H1 (cell line): ENCODE measurements at regions not wholly inside any gene's neighbourhood (a gene's known extent, or its start where the extent isn't known, plus 50 kb on each side); places are given as distances from the start of the nearest gene placed in this dataset.

Source experiments
- CTCF ChIA-PET: fragments of 300-600 bp; sonication (Branson Sonifier 250); formaldehyde crosslinking; loops from one replicate; lab custom pipeline; 2021; ENCODE audit not compliant: partially characterized antibody; lab: Charles Lee
- POLR2A ChIA-PET: fragments of 300-600 bp; sonication (Branson Sonifier 250); formaldehyde crosslinking; loops from one replicate; lab custom pipeline; 2021; ENCODE audit warnings: inconsistent platforms; ENCODE audit not compliant: partially characterized antibody; lab: Charles Lee
- DNase-seq, 2 experiments: peaks; one replicate each; pipeline versions ENCODE4 v3.0.0 to v3.0.0-alpha.2; 2010 to 2022; ENCODE audit warnings: low spot score in 2 of 2, low read depth in 1 of 2, mixed read lengths in 1 of 2
- FAIRE-seq: peaks from 2 replicates; lab custom pipeline; 2011; peaks lifted over from hg19 to GRCh38; lab: Jason Lieb, UNC
- H2AFZ ChIP-seq: 2 replicates; pipeline ENCODE4 v1.8.1; 2012; ENCODE audit warnings: low read length, inconsistent platforms
- H2AK5ac ChIP-seq: 2 replicates; pipeline ENCODE4 v1.6.1; 2013; ENCODE audit warnings: low read depth, low read length
- H2BK120ac ChIP-seq: replicated peaks from 2 replicates; pipeline ENCODE3; 2013; ENCODE audit warnings: low read depth, low read length, inconsistent platforms
- H2BK12ac ChIP-seq: 2 replicates; pipeline ENCODE4 v1.6.1; 2013; ENCODE audit warnings: low read depth, low read length
- H2BK15ac ChIP-seq: 2 replicates; pipeline ENCODE4 v1.6.1; 2013; ENCODE audit warnings: low read length
- H2BK20ac ChIP-seq: 2 replicates; pipeline ENCODE4 v1.6.1; 2013; ENCODE audit warnings: low read length
- H2BK5ac ChIP-seq: 2 replicates; pipeline ENCODE4 v1.6.1; 2013; ENCODE audit warnings: low read depth, low read length
- H3K14ac ChIP-seq: 2 replicates; pipeline ENCODE4 v1.6.1; 2013; ENCODE audit warnings: inconsistent platforms; ENCODE audit not compliant: insufficient read length
- H3K18ac ChIP-seq: 2 replicates; pipeline ENCODE4 v1.6.1; 2013; ENCODE audit warnings: low read length; ENCODE audit errors: extremely low read depth
- H3K23ac ChIP-seq: 2 replicates; pipeline ENCODE4 v1.6.1; 2013; ENCODE audit warnings: inconsistent platforms; ENCODE audit not compliant: insufficient read length
- H3K23me2 ChIP-seq: 2 replicates; pipeline ENCODE4 v1.6.1; 2013; ENCODE audit warnings: low read depth, low read length
- H3K27ac ChIP-seq: 2 replicates; pipeline ENCODE4 v1.6.1; 2011; ENCODE audit warnings: low read depth, low read length, inconsistent platforms
- H3K27me3 ChIP-seq, 4 experiments: replicated peaks in 1 of 4; 1 replicate in 1 of 4; 2 replicates in 3 of 4; pipeline versions ENCODE4 v1.6.1 to v1.8.1; 2011 to 2013; ENCODE audit warnings: low read length in 3 of 4, mild to moderate bottlenecking in 3 of 4, inconsistent platforms in 2 of 4, mixed read lengths in 2 of 4, moderate library complexity in 1 of 4; ENCODE audit not compliant: control insufficient read depth in 3 of 4, insufficient read depth in 3 of 4; ENCODE audit errors: extremely low read depth in 1 of 4
- H3K36me3 ChIP-seq, 4 experiments: 2 replicates each; pipeline versions ENCODE4 v1.6.1 to v1.8.1; 2011 to 2013; ENCODE audit warnings: mild to moderate bottlenecking in 4 of 4, low read length in 3 of 4, moderate library complexity in 2 of 4, control low read depth in 1 of 4, inconsistent platforms in 1 of 4; ENCODE audit not compliant: insufficient read depth in 4 of 4, control insufficient read depth in 2 of 4
- H3K4ac ChIP-seq: replicated peaks from 2 replicates; pipeline ENCODE3; 2013; ENCODE audit warnings: low read length, low read depth, mixed read lengths, inconsistent platforms; ENCODE audit not compliant: insufficient read length
- H3K4me1 ChIP-seq, 4 experiments: replicated peaks in 1 of 4; 1 replicate in 1 of 4; 2 replicates in 3 of 4; pipeline versions ENCODE4 v1.6.1 to v1.8.1; 2011 to 2013; ENCODE audit warnings: low read length in 3 of 4, inconsistent platforms in 2 of 4, mixed read lengths in 1 of 4; ENCODE audit not compliant: insufficient read depth in 4 of 4, control insufficient read depth in 3 of 4
- H3K4me2 ChIP-seq, 2 experiments: 2 replicates each; pipeline versions ENCODE4 v1.6.1 to v1.8.1; 2011 to 2013; ENCODE audit warnings: low read depth in 2 of 2, low read length in 2 of 2, control low read depth in 1 of 2, inconsistent platforms in 1 of 2, mild to moderate bottlenecking in 1 of 2; ENCODE audit not compliant: insufficient read depth in 1 of 2
- H3K4me3 ChIP-seq, 4 experiments: fragments of 200-600, 300-600 bp in 1 of 4; sonication (generic), shearing (Covaris generic), sonication (Bioruptor Twin) in 1 of 4; 2 replicates each; pipeline versions ENCODE4 v1.5.1 to v1.8.1; 2011 to 2016; ENCODE audit warnings: low read length in 4 of 4, low read depth in 3 of 4, control low read depth in 2 of 4, inconsistent platforms in 2 of 4, mild to moderate bottlenecking in 2 of 4, mixed read lengths in 1 of 4, moderate library complexity in 1 of 4; ENCODE audit not compliant: insufficient read depth in 2 of 4; ENCODE audit errors: extremely low read depth in 1 of 4
- H3K56ac ChIP-seq: replicated peaks from 2 replicates; pipeline ENCODE3; 2013; ENCODE audit warnings: low read depth, mild to moderate bottlenecking, mixed read lengths, low read length, inconsistent platforms; ENCODE audit not compliant: insufficient read length
- H3K79me1 ChIP-seq: 2 replicates; pipeline ENCODE4 v1.6.1; 2013; ENCODE audit warnings: low read depth, low read length, control low read depth
- H3K79me2 ChIP-seq, 2 experiments: 2 replicates each; pipeline versions ENCODE4 v1.6.1 to v1.8.1; 2012 to 2013; ENCODE audit warnings: low read length in 2 of 2, mild to moderate bottlenecking in 2 of 2, inconsistent platforms in 1 of 2; ENCODE audit not compliant: insufficient read depth in 2 of 2, control insufficient read depth in 1 of 2
- H3K9ac ChIP-seq, 4 experiments: replicated peaks in 1 of 4; 1 replicate in 1 of 4; 2 replicates in 3 of 4; pipeline versions ENCODE4 v1.6.1 to v1.8.1; 2011 to 2013; ENCODE audit warnings: low read depth in 3 of 4, low read length in 3 of 4, control low read depth in 2 of 4, mild to moderate bottlenecking in 2 of 4, moderate library complexity in 2 of 4, inconsistent platforms in 1 of 4; ENCODE audit errors: extremely low read depth in 1 of 4
- H3K9me3 ChIP-seq, 2 experiments: 2 replicates each; pipeline versions ENCODE4 v1.6.1 to v1.8.1; 2012 to 2013; ENCODE audit warnings: mild to moderate bottlenecking in 2 of 2, moderate library complexity in 2 of 2, control low read depth in 1 of 2, inconsistent platforms in 1 of 2, low read depth in 1 of 2, low read length in 1 of 2, mixed read lengths in 1 of 2; ENCODE audit not compliant: insufficient read depth in 2 of 2
- H4K20me1 ChIP-seq, 2 experiments: replicated peaks in 1 of 2; 2 replicates each; pipeline versions ENCODE3 to v1.8.1; 2011 to 2013; ENCODE audit warnings: inconsistent platforms in 2 of 2, low read length in 2 of 2, mild to moderate bottlenecking in 1 of 2; ENCODE audit not compliant: insufficient read depth in 2 of 2, control insufficient read depth in 1 of 2
- H4K5ac ChIP-seq: 2 replicates; pipeline ENCODE4 v1.6.1; 2013; ENCODE audit warnings: low read length, low read depth, mixed read lengths, inconsistent platforms; ENCODE audit not compliant: insufficient read length
- H4K8ac ChIP-seq: 2 replicates; pipeline ENCODE4 v1.8.0; 2013; ENCODE audit warnings: mild to moderate bottlenecking, moderate library complexity, low read length, inconsistent platforms; ENCODE audit not compliant: insufficient read depth; ENCODE audit errors: extremely low read depth
- H4K91ac ChIP-seq: replicated peaks from 2 replicates; pipeline ENCODE3; 2013; ENCODE audit warnings: low read length, mixed read lengths, inconsistent platforms; ENCODE audit not compliant: insufficient read length
- GABPA ChIP-seq: IDR thresholded peaks from 2 replicates; pipeline ENCODE4 v1.6.1; 2011; ENCODE audit warnings: mild to moderate bottlenecking, low read length, moderate library complexity, borderline replicate concordance; ENCODE audit not compliant: insufficient read depth
- GTF2F1 ChIP-seq: IDR thresholded peaks from 2 replicates; pipeline ENCODE4 v1.6.1; 2012; ENCODE audit warnings: low read depth, low read length, improper control_type of control experiment, borderline replicate concordance
- RNF2 ChIP-seq: fragments of 200-900, 300-1000 bp; sonication (generic); IDR thresholded peaks from 2 replicates; pipeline ENCODE4 v1.7.1; 2016; ENCODE audit warnings: borderline replicate concordance, low read depth, mild to moderate bottlenecking, antibody characterized with exemption, low read length; ENCODE audit not compliant: poor library complexity, severe bottlenecking; ENCODE audit errors: missing control alignments
- TAF7 ChIP-seq: optimal IDR thresholded peaks from 2 replicates; pipeline ENCODE3; 2011; ENCODE audit warnings: low read depth, mild to moderate bottlenecking, inconsistent platforms, low read length, moderate library complexity, borderline replicate concordance
- WGBS, 2 experiments: shearing (Covaris generic) in 1 of 2; methylation state at CpG; one replicate each; pipeline versions ENCODE4 v1.1.6 to v1.1.7; 2013 to 2015; ENCODE audit warnings: low lambda C conversion rate in 2 of 2, mixed read lengths in 2 of 2, inconsistent platforms in 1 of 2, low coverage in 1 of 2, missing lambda C conversion rate in 1 of 2; ENCODE audit not compliant: insufficient replicate concordance in 2 of 2, insufficient coverage in 1 of 2, insufficient read length in 1 of 2; ENCODE audit errors: extremely low coverage in 1 of 2, missing lambda C conversion rate in 1 of 2; 5-methylcytosine and 5-hydroxymethylcytosine counted together

DNA sequence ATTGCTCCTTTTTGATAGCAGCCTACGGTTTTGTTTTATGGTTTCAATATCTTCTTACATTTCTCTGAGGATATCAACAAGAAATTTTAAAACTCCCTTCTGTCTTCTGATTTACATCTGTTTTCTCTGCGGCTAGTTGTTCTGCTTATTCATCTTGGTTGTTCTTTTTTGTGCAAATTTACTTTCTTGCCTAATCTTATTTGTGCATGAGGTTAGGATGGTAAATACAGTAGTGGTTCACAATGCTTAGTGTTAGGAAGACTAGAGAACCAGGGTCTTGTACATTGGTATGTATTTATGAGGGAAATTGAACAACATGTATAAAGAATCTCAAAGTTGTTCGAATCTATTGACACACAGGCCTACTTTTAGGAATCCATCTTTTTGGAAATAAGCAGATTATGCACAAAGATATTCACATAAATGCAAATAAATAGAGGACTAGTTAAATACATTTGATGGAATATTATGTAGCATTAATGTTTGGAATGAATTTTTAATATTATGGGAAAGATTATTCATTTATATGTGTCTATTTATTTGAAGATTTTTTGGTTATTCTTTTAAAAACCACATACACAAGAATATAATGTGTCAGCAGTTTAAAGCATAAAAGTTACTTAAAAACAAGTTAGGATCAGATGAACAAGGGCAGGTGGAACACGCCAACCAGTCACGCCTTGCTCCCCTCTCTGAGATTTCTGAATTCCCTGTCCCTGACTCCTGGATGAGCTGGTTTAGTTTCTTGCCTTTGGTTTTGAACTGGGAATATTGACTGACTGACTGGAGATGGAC is 51.4 kb upstream of the RFC3 start:
- H3K4me1 ChIP-seq, result no peaks in the 10 kb centered on the region
- no peaks in the 10 kb centered on the region for H3K79me1 ChIP-seq
- no peak overlapping the region for H4K91ac ChIP-seq
- H3K4ac ChIP-seq, result no peak overlapping the region
- no peak overlapping the region for H3K27ac ChIP-seq
- FAIRE-seq (no peak), DNase-seq (no peak)
- no peak overlapping the region for H2AK5ac ChIP-seq
- no peak overlapping the region for H3K14ac ChIP-seq
- H3K9ac ChIP-seq, result no peak overlapping the region
- no peak overlapping the region for H2BK15ac ChIP-seq
- H2BK12ac ChIP-seq, result no peak overlapping the region
- H3K4me2 ChIP-seq, result no peak overlapping the region
- no peak overlapping the region for H3K56ac ChIP-seq
- H4K20me1 ChIP-seq, result no peaks in the 10 kb centered on the region
- WGBS, 2 experiments, result 89% methylated on average over 5 of the region's 5 CpGs; no CpG with 5 or more reads in 1 of the 2 experiments
- no peak overlapping the region for H2BK5ac ChIP-seq
- H3K36me3 ChIP-seq, result no peaks in the 10 kb centered on the region
- H2BK120ac ChIP-seq, result no peak overlapping the region
- no peak overlapping the region for H3K18ac ChIP-seq
- H4K8ac ChIP-seq, result no peak overlapping the region
- CTCF ChIA-PET, result no interaction called here
- no peaks in the 10 kb centered on the region for H3K23me2 ChIP-seq
- H3K9me3 ChIP-seq, result no peaks in the 10 kb centered on the region
- H3K27me3 ChIP-seq, result no peaks in the 10 kb centered on the region
- no peak overlapping the region for H3K4me3 ChIP-seq
- H2AFZ ChIP-seq, result no peak overlapping the region
- H3K79me2 ChIP-seq, result no peaks in the 10 kb centered on the region
- no peak overlapping the region for H2BK20ac ChIP-seq
- no peak overlapping the region for H4K5ac ChIP-seq
- POLR2A ChIA-PET, result no interaction called here
- no peak overlapping the region for H3K23ac ChIP-seq
- TF ChIP-seq GTF2F1 (no peak), GABPA (no peak), RNF2 (no peak), TAF7 (no peak)
